Right hindlimb (tissue), 1 donor: ENCODE measurements at regions not wholly inside any gene's neighbourhood (a gene's known extent, or its start where the extent isn't known, plus 50 kb on each side); places are given as distances from the start of the nearest gene placed in this dataset.

Source experiments
- DNase-seq: peaks from one replicate; pipeline ENCODE4 v3.0.0-alpha.2; 2018

GRCh38 chr22:48979482-48979881, 848.2 kb downstream of the BRD1 start:
- no peak for DNase-seq

- DNase-seq: no peak
Measured at GRCh38 chr22:48976556-48977535, 850.8 kb downstream of the BRD1 start.

- no peak for DNase-seq
Measured at GRCh38 chr22:48975886-48976285, 851.8 kb downstream of the BRD1 start.

GRCh38 chr22:48975316-48975741, 852.3 kb downstream of the BRD1 start:
- DNase-seq: no peak

- no peak for DNase-seq
Measured at GRCh38 chr22:48974443-48975315, 853.0 kb downstream of the BRD1 start.

GRCh38 chr22:48973694-48974041, 854.0 kb downstream of the BRD1 start:
- no peak for DNase-seq

GRCh38 chr22:48972979-48973693, 854.5 kb downstream of the BRD1 start:
- DNase-seq: no peak

GRCh38 chr22:48968201-48968959, 859.3 kb downstream of the BRD1 start:
- no peak for DNase-seq

GRCh38 chr22:48963405-48963804, 864.3 kb downstream of the BRD1 start:
- DNase-seq: no peak

GRCh38 chr22:48961705-48962104, 866.0 kb downstream of the BRD1 start:
- no peak for DNase-seq

GRCh38 chr22:48960980-48961660, 866.6 kb downstream of the BRD1 start:
- no peak for DNase-seq

GRCh38 chr22:48960576-48960975, 867.1 kb downstream of the BRD1 start:
- no peak for DNase-seq

GRCh38 chr22:48959496-48959895, 868.2 kb downstream of the BRD1 start:
- DNase-seq: no peak

- no peak for DNase-seq
Measured at GRCh38 chr22:48957987-48958321, 869.7 kb downstream of the BRD1 start.

GRCh38 chr22:48957311-48957986, 870.2 kb downstream of the BRD1 start:
- DNase-seq: no peak

GRCh38 chr22:48955351-48956311, 872.0 kb downstream of the BRD1 start:
- DNase-seq: no peak

GRCh38 chr22:48954781-48955311, 872.8 kb downstream of the BRD1 start:
- no peak for DNase-seq

GRCh38 chr22:48953830-48954229, 873.8 kb downstream of the BRD1 start:
- DNase-seq: no peak

GRCh38 chr22:48953103-48953720, 874.5 kb downstream of the BRD1 start:
- DNase-seq: no peak
